ENCODE measurements at regions not wholly inside any gene's neighbourhood (a gene's known extent, or its start where the extent isn't known, plus 50 kb on each side); places are given as distances from the start of the nearest gene placed in this dataset.

DNA sequence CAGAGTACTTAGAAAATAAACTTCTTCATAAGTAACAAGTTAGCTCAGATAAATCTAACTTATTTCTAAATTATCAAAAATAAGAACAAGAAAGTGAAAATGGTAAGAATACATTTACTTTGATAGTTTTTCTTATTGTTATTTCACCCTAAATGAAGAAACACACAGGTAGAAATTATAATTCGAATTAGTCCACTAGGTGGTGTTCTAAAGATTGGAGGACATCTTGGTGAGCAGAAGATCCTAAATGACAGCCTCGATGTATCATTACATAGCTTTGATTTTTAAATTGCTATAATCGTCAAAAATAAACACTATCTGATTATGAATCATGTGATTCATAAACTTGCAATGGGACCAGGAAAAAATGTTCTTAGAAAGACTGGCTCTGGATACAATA is 280.8 kb upstream of the UBE2E2 start:
- no peaks in the 10 kb centered on the region for H3K27me3 Mint-ChIP-seq
- TF ChIP-seq, protein P1, sequence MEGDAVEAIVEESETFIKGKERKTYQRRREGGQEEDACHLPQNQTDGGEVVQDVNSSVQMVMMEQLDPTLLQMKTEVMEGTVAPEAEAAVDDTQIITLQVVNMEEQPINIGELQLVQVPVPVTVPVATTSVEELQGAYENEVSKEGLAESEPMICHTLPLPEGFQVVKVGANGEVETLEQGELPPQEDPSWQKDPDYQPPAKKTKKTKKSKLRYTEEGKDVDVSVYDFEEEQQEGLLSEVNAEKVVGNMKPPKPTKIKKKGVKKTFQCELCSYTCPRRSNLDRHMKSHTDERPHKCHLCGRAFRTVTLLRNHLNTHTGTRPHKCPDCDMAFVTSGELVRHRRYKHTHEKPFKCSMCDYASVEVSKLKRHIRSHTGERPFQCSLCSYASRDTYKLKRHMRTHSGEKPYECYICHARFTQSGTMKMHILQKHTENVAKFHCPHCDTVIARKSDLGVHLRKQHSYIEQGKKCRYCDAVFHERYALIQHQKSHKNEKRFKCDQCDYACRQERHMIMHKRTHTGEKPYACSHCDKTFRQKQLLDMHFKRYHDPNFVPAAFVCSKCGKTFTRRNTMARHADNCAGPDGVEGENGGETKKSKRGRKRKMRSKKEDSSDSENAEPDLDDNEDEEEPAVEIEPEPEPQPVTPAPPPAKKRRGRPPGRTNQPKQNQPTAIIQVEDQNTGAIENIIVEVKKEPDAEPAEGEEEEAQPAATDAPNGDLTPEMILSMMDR (conservative IDR thresholded peaks at IDR 0.05) = peak; percentile 66

DNA sequence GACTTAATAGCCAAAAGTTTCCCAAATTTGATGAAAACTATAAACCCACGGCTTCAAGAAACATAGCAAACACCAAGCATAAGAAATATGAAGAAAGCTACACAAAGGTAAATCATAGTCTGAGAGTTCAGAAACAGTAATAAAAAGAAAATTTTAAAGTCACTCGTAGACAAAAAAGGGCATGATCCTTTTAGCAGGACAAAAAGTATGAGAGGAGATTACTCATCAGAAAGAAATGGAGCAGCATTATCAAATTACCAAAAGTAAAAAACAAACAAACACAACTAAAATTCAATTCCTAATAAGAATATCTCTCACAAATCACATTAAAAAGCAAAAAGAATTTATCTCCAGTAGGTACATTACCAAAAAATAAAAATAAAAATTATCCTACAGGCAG is 279.4 kb upstream of the UBE2E2 start:
- H3K27ac Mint-ChIP-seq = no peak overlapping the region
- TF ChIP-seq, protein P1 (conservative IDR thresholded peaks at IDR 0.05) = no peak
- no peak overlapping the region for H3K4me3 Mint-ChIP-seq
- H3K4me1 Mint-ChIP-seq (ENCODE audit: unreplicated experiment) = peaks cover 5% of the 10 kb centered on the region
- no peaks in the 10 kb centered on the region for H3K36me3 Mint-ChIP-seq
- no peaks in the 10 kb centered on the region for H3K27me3 Mint-ChIP-seq
- H3K9me3 Mint-ChIP-seq = no peaks in the 10 kb centered on the region
- no peak for DNase-seq (ENCODE audit: extremely low spot score, unreplicated experiment)

More for the DNA sequence above, 280.8 kb upstream of the UBE2E2 start:
- no peaks in the 10 kb centered on the region for H3K36me3 Mint-ChIP-seq
- H3K9me3 Mint-ChIP-seq = no peaks in the 10 kb centered on the region
- H3K4me3 Mint-ChIP-seq = no peak overlapping the region
- no peak overlapping the region for H3K27ac Mint-ChIP-seq
- no peak for DNase-seq (ENCODE audit: extremely low spot score, unreplicated experiment)
- no peaks in the 10 kb centered on the region for H3K4me1 Mint-ChIP-seq (ENCODE audit: unreplicated experiment)

DNA sequence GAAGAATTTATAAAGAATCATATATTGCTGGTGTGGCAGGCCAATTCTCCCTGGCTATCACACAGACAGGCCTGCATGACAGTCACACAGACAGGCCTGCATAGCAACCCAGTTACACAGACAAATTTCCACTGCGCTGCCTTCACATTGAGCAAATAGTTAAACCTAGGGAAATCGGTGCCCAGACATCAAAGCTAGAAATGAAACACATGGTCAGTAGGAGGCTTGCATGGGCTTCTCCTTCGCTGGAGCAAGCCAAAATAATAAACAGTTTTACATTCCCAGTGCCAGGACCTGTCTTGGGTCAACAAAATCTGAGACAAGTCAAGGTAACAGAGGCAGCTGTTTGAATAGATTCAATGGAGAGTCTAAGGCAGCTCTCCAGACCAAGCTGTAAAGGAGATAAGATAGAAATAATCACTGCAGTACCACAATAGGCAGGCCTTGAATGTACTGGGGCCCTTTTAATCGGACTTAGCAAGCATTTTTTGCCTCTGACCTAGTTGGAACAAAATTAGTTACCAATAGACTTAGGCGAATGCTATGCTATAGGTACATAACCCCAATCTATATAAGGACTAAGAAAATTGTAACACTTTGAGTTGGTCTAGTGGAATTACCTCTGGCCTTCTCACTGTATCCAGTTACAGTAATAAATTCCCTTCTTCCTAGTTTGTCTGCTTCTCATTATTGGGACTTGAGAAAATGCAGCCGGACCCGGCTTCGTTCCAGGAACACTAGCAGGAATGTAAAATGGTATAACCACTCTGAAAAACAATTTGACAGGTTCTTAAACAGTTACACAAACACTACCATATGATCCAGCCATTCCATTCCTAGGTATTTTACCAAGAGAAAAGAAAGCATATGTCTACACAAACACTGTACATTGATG is 274.7 kb upstream of the UBE2E2 start:
- Mint-ChIP-seq H3K4me1 (ENCODE audit: unreplicated experiment) (peaks cover 5% of the 10 kb centered on the region), H3K4me3 (no peak overlapping the region)
- no peak for DNase-seq (ENCODE audit: extremely low spot score, unreplicated experiment)

DNA sequence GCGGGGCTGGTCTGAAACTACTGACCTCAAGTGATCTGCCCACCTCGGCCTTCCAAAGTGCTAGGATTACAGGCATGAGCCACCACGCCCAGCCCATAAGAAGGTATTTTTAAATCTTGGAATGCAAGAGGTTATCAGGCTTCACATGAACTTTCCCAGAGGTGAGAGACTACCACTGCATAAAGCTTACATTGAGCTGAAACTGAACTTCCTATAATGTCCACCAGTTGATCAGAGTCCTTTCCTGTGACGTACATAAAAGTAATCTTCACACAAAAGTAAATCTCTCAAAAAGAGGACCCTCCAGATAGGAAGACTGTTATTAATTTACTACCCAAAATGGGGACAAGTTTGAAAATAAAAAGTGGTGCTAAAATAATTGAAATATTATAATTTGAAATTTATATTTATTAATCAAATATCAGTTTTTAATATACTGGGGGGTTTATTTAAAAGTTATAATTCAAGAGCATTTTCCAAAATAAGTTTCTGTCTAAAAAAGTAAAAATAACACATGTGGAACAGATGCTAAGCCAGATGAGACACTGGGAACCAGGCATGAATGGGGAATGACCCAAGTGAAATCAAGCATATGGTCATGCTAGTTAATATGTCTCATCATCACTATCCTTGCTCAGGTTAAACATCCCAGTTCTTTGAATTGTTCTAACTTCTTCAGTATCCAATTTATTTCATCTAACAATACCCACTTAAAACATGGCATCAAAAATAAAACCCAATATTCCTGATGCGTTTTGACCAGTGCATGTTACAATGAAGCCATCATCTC is 269.9 kb upstream of the UBE2E2 start:
- H3K36me3 Mint-ChIP-seq = no peaks in the 10 kb centered on the region
- no peaks in the 10 kb centered on the region for H3K9me3 Mint-ChIP-seq

More for the DNA sequence above, 274.7 kb upstream of the UBE2E2 start:
- no peaks in the 10 kb centered on the region for H3K27me3 Mint-ChIP-seq
- H3K27ac Mint-ChIP-seq = no peak overlapping the region
- H3K9me3 Mint-ChIP-seq = no peaks in the 10 kb centered on the region
- TF ChIP-seq, protein P1 (conservative IDR thresholded peaks at IDR 0.05) = no peak
- H3K36me3 Mint-ChIP-seq = no peaks in the 10 kb centered on the region

DNA sequence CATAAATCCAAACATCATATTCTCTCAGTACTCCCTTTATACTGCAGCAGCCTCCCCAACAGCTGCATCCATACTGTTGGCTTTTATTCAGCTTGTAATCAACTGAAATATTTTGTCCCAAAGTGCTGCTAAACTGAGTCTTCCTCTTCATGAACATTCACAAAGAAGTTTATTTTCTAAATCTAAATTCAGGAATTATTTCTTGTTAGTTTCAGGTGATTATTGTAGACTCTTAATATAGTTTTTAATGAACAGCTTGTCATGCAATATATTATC is 269.3 kb upstream of the UBE2E2 start:
- Mint-ChIP-seq H3K4me3 (no peak overlapping the region), H3K36me3 (no peaks in the 10 kb centered on the region), H3K4me1 (ENCODE audit: unreplicated experiment) (no peaks in the 10 kb centered on the region), H3K27ac (no peak overlapping the region), H3K9me3 (no peaks in the 10 kb centered on the region), H3K27me3 (no peaks in the 10 kb centered on the region)
- TF ChIP-seq, protein P1 (conservative IDR thresholded peaks at IDR 0.05) = no peak
- DNase-seq (ENCODE audit: extremely low spot score, unreplicated experiment) = no peak

More for the DNA sequence above, 269.9 kb upstream of the UBE2E2 start:
- Mint-ChIP-seq H3K27me3 (no peaks in the 10 kb centered on the region), H3K27ac (no peak overlapping the region), H3K4me3 (no peak overlapping the region), H3K4me1 (ENCODE audit: unreplicated experiment) (peaks cover 2% of the 10 kb centered on the region)
- DNase-seq (ENCODE audit: extremely low spot score, unreplicated experiment) = no peak
- TF ChIP-seq, protein P1 (conservative IDR thresholded peaks at IDR 0.05) = peak; percentile 51
